Gastroesophageal sphincter (tissue), 4 donors: ENCODE measurements at regions not wholly inside any gene's neighbourhood (a gene's known extent, or its start where the extent isn't known, plus 50 kb on each side); places are given as distances from the start of the nearest gene placed in this dataset.

ENCODE experiments used
- ATAC-seq: fragments of 150-250 bp; one replicate; pipeline ENCODE4 v1.9.1; 2016; ENCODE audit warnings: mild to moderate bottlenecking, moderate library complexity
- H3K27ac ChIP-seq, 4 donors: fragments of 200-600 bp; sonication (generic) in 3 of 4; 1 replicate in 3 of 4; 2 replicates in 1 of 4; pipeline ENCODE4 v1.5.1; 2016 to 2019
- H3K27me3 ChIP-seq: fragments of 200-600 bp; sonication (generic); one replicate; pipeline ENCODE4 v1.5.1; 2019
- H3K36me3 ChIP-seq, 2 donors: fragments of 200-600 bp; sonication (generic); one replicate each; pipeline ENCODE4 v1.5.1; 2019; ENCODE audit warnings: control low read depth in 1 of 2
- H3K4me1 ChIP-seq, 3 donors: fragments of 200-600 bp; sonication (generic); 1 replicate in 2 of 3; 2 replicates in 1 of 3; pipeline ENCODE4 v1.5.1; 2016 to 2019; ENCODE audit warnings: control low read depth in 2 of 3
- H3K4me3 ChIP-seq, 2 donors: fragments of 200-600 bp; sonication (generic); one replicate each; pipeline ENCODE4 v1.5.1; 2019; ENCODE audit warnings: mild to moderate bottlenecking in 1 of 2, moderate library complexity in 1 of 2
- H3K9me3 ChIP-seq, 3 donors: fragments of 200-600 bp; sonication (generic); one replicate each; pipeline ENCODE4 v1.5.1; 2017 to 2019; ENCODE audit warnings: control low read depth in 2 of 3
- EP300 ChIP-seq: sonication (generic); formaldehyde crosslinking; IDR thresholded peaks from one replicate; pipeline ENCODE4 v1.6.1; 2017; ENCODE audit warnings: antibody characterized with exemption, mild to moderate bottlenecking
- POLR2A ChIP-seq, 2 donors: fragments of 450-650 bp; IDR thresholded peaks; one replicate each; pipeline ENCODE4 v1.6.1; 2017; ENCODE audit warnings: antibody characterized with exemption in 2 of 2, mild to moderate bottlenecking in 2 of 2, moderate library complexity in 1 of 2
- POLR2AphosphoS5 ChIP-seq: sonication (generic); formaldehyde crosslinking; IDR thresholded peaks from one replicate; pipeline ENCODE4 v1.6.1; 2017; ENCODE audit warnings: antibody characterized with exemption
- WGBS, 2 donors: methylation state at CpG; one replicate each; pipeline ENCODE4 v1.1.5; 2018; ENCODE audit warnings: low coverage in 1 of 2; 5-methylcytosine and 5-hydroxymethylcytosine counted together
- TF ChIP-seq, protein P1 (sequence below), 4 experiments: fragments of 200-600 bp in 2 of 4; fragments of 450-650 bp in 2 of 4; sonication (generic) in 1 of 4; IDR thresholded peaks; one replicate each; pipeline ENCODE4 v1.5.1; 2017 to 2019; ENCODE audit warnings: antibody characterized with exemption in 4 of 4, mild to moderate bottlenecking in 2 of 4, moderate library complexity in 2 of 4

DNA sequence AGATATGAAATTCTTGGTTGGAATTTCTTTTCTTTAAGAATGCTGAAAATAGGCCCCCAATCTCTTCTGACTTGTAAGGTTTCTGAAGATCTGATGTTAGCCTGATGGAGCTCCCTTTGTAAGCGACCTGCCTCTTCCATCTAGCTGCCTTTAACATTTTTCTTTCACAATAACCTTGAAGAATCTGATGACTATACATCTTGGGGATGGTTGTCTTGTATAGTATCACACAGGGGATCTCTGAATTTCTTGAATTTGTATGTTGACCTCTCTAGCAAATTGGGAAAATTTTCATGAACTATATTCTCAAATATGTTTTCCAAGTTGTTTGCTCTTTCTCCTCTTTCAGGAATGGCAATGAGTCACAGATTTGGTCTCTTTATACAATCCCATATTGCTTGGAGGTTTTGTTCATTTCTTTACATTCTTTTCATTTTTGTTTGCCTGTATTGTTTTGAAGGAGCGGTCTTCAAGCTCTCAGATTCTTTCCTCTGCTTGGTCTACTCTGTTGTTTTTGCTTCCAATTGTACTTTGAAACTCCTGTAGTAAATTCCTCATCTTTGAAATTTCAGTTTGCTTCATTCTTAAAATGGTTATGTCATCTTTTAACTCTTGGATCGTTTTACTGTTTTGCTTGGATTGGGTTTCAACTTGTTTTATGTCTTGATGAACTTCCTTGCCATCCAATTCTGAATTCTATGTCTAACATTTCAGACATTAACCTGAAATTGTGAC, 245.2 kb upstream of the TARS1 start:
- Histone ChIP-seq H3K4me3 (no peak overlapping the region), H3K27me3 (no peaks in the 10 kb centered on the region), H3K27ac (no peak overlapping the region), H3K9me3 (no peaks in the 10 kb centered on the region), H3K36me3 (no peaks in the 10 kb centered on the region), H3K4me1 (no peaks in the 10 kb centered on the region)
- whole genome bisulfite sequencing, 2 donors, result 70 to 74% methylated on average over 3 of the region's 3 CpGs
- no peak for ATAC-seq
- TF ChIP-seq EP300 (no peak), POLR2A (IDR thresholded peaks at IDR 0.05) (no peak), POLR2AphosphoS5 (no peak)
- TF ChIP-seq, protein P1, sequence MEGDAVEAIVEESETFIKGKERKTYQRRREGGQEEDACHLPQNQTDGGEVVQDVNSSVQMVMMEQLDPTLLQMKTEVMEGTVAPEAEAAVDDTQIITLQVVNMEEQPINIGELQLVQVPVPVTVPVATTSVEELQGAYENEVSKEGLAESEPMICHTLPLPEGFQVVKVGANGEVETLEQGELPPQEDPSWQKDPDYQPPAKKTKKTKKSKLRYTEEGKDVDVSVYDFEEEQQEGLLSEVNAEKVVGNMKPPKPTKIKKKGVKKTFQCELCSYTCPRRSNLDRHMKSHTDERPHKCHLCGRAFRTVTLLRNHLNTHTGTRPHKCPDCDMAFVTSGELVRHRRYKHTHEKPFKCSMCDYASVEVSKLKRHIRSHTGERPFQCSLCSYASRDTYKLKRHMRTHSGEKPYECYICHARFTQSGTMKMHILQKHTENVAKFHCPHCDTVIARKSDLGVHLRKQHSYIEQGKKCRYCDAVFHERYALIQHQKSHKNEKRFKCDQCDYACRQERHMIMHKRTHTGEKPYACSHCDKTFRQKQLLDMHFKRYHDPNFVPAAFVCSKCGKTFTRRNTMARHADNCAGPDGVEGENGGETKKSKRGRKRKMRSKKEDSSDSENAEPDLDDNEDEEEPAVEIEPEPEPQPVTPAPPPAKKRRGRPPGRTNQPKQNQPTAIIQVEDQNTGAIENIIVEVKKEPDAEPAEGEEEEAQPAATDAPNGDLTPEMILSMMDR (IDR thresholded peaks at IDR 0.05), result no peak

DNA sequence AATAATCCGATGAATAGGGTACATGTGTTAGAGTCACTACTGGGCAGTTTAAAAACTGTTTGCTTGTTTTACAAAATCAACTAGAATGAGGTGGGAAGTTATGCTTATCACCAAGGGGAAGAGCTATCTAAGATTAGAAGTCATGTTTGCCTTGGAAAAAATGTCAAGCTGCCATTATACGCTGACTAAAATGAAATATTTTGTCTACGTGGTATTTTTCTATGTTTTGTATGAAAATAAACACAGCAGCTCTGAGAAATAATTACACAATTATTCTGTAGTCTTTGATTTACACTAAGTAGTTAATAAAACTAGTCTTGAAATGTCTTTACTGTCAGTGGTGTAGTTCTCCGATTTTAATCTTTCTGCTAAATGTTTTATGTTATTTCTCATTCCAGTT, 241.9 kb upstream of the TARS1 start:
- no peak for TF ChIP-seq EP300
- no peak for TF ChIP-seq POLR2A (IDR thresholded peaks at IDR 0.05)
- TF ChIP-seq, protein P1 (IDR thresholded peaks at IDR 0.05), result no peak
- TF ChIP-seq POLR2AphosphoS5, result no peak
- Histone ChIP-seq H3K36me3 (no peaks in the 10 kb centered on the region), H3K9me3 (no peaks in the 10 kb centered on the region), H3K27ac (no peak overlapping the region), H3K27me3 (no peaks in the 10 kb centered on the region), H3K4me3 (no peak overlapping the region), H3K4me1 (no peaks in the 10 kb centered on the region)
- WGBS, 2 donors, result 79 to 87% methylated on average over 4 of the region's 4 CpGs
- ATAC-seq, result no peak

DNA sequence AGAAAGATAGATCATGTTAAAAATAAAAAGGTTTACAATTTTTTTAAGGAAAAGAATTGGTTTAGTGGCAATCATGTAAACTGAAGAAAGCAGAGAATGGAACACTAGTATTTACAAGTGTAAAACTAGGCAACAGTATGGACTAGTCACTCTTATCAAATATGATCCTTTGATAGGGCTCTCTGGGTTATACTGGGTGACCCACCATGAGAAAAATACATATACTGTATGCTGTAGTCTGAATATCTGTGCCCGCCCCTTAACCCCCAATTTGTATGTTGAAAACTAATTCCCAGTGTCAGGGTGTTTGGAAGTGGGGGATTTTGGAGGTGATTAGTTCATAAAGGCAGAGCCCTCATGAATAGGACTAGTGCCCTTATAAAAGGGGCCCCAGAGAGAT, 236.8 kb upstream of the TARS1 start:
- Histone ChIP-seq H3K36me3 (no peaks in the 10 kb centered on the region), H3K4me3 (no peak overlapping the region), H3K4me1 (peaks cover 0 to 17% (median 3%) of the 10 kb centered on the region in 3 donors), H3K27me3 (no peaks in the 10 kb centered on the region), H3K9me3 (no peaks in the 10 kb centered on the region), H3K27ac (no peak overlapping the region)
- WGBS, 2 donors, result 83 to 100% methylated on average over 1 of the region's 1 CpG
- no peak for TF ChIP-seq POLR2A (IDR thresholded peaks at IDR 0.05)
- TF ChIP-seq POLR2AphosphoS5, result no peak
- TF ChIP-seq, protein P1 (IDR thresholded peaks at IDR 0.05), result no peak
- ATAC-seq, result no peak

DNA sequence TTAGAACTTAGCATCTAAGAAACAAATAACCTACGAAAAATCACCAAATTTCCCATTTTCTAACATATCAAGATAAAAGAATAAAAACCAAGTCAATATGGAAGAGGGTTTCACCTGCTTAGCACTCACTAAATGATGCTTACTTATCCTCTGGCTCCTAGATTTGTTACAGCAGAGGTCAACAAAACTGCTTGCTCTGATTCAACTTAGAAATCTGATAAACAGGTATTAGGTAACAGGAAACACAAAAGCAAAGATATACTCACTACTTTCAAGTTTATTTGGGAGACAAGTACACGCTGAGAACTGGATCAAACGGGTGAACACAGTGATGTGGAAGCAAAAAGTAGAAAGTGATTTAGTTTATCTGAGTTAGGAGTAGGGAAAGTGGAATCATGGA, 235.7 kb upstream of the TARS1 start:
- no peaks in the 10 kb centered on the region for H3K9me3 ChIP-seq
- 80 to 86% methylated on average over 3 of the region's 3 CpGs for WGBS, 2 donors
- no peak for ATAC-seq
- H3K27ac ChIP-seq, result no peak overlapping the region
- TF ChIP-seq, protein P1 (IDR thresholded peaks at IDR 0.05), result no peak
- no peak for TF ChIP-seq EP300
- TF ChIP-seq POLR2AphosphoS5, result no peak
- no peak for TF ChIP-seq POLR2A (IDR thresholded peaks at IDR 0.05)
- peaks cover 0 to 17% (median 3%) of the 10 kb centered on the region in 3 donors for H3K4me1 ChIP-seq
- no peak overlapping the region for H3K4me3 ChIP-seq
- H3K36me3 ChIP-seq, result no peaks in the 10 kb centered on the region
- H3K27me3 ChIP-seq, result no peaks in the 10 kb centered on the region

DNA sequence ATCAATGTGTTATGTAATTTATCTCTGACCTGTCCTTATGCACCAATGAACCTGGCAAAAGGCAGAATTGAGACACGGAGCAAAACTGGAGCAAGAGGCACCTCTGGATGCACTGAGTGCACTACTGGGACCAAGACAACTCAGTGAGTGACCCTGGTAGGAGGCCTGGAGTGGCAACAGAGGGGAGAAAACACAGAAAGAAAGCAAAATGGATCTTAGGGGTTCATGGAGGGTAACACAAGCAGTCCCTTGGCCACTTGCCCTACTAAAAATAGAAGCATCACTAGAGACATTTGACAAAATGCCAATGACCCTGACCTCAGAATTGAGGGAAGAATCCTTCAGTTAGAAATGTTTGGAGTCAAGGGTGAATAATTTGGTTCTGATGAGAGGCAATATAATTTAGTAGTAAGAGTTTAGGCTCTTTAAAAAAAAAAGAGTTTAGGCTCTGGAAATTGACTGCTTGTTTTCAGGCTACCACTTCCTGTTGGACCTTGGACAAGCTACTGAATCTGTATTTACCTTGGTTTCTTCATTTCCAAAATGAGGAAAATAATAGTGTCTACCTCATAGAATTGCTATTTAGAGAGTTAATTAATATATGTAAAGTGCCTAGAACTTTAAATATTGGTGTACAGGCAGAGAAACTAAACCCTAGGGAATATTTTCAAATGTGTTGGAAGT, 234.9 kb upstream of the TARS1 start:
- TF ChIP-seq POLR2A (IDR thresholded peaks at IDR 0.05), result no peak
- no peak for TF ChIP-seq EP300
- TF ChIP-seq POLR2AphosphoS5, result no peak
- TF ChIP-seq, protein P1 (IDR thresholded peaks at IDR 0.05), result no peak
- no peak for ATAC-seq
- WGBS, 2 donors, result 17 to 20% methylated on average over 1 of the region's 1 CpG
- Histone ChIP-seq H3K9me3 (no peaks in the 10 kb centered on the region), H3K4me3 (no peak overlapping the region), H3K4me1 (peaks cover 0 to 17% (median 3%) of the 10 kb centered on the region in 3 donors), H3K27me3 (no peaks in the 10 kb centered on the region), H3K27ac (no peak overlapping the region), H3K36me3 (no peaks in the 10 kb centered on the region)
